Duodenal mucosa (tissue), 2 donors: ENCODE measurements at regions not wholly inside any gene's neighbourhood (a gene's known extent, or its start where the extent isn't known, plus 50 kb on each side); places are given as distances from the start of the nearest gene placed in this dataset.

Source experiments
- H3K27ac ChIP-seq: one replicate; pipeline ENCODE4 v1.7.0; 2013; ENCODE audit warnings: low read depth, low read length
- H3K27me3 ChIP-seq, 2 donors: one replicate each; pipeline ENCODE4 v1.7.0; 2013; ENCODE audit warnings: low read length in 2 of 2, control low read depth in 1 of 2; ENCODE audit not compliant: insufficient read depth in 2 of 2, control insufficient read depth in 1 of 2
- H3K36me3 ChIP-seq, 2 donors: one replicate each; pipeline ENCODE4 v1.7.0; 2013; ENCODE audit warnings: low read length in 2 of 2, control low read depth in 1 of 2; ENCODE audit not compliant: insufficient read depth in 2 of 2, control insufficient read depth in 1 of 2
- H3K4me1 ChIP-seq, 2 donors: one replicate each; pipeline ENCODE4 v1.7.0; 2013; ENCODE audit warnings: low read length in 2 of 2, control low read depth in 1 of 2; ENCODE audit not compliant: insufficient read depth in 2 of 2, control insufficient read depth in 1 of 2
- H3K4me3 ChIP-seq, 2 donors: one replicate each; pipeline ENCODE4 v1.7.0; 2013; ENCODE audit warnings: low read length in 2 of 2, low read depth in 1 of 2
- H3K9ac ChIP-seq, 2 donors: one replicate each; pipeline ENCODE4 v1.7.0; 2013; ENCODE audit warnings: low read length in 2 of 2, low read depth in 1 of 2
- H3K9me3 ChIP-seq, 2 donors: one replicate each; pipeline ENCODE4 v1.7.0; 2013; ENCODE audit warnings: low read length in 2 of 2, control low read depth in 1 of 2; ENCODE audit not compliant: control insufficient read depth in 1 of 2

GRCh38 chr9:13049223-13049622 is 230.3 kb downstream of the MPDZ start:
- Histone ChIP-seq H3K9ac (no peak overlapping the region), H3K27ac (no peak overlapping the region), H3K9me3 (no peaks in the 10 kb centered on the region), H3K4me3 (no peak overlapping the region), H3K4me1 (no peaks in the 10 kb centered on the region), H3K27me3 (no peaks in the 10 kb centered on the region), H3K36me3 (no peaks in the 10 kb centered on the region)

- H3K27me3 ChIP-seq = no peaks in the 10 kb centered on the region
- H3K9me3 ChIP-seq = no peaks in the 10 kb centered on the region
- H3K36me3 ChIP-seq = no peaks in the 10 kb centered on the region
- no peaks in the 10 kb centered on the region for H3K4me1 ChIP-seq
- no peak overlapping the region for H3K27ac ChIP-seq
- no peak overlapping the region for H3K9ac ChIP-seq
- no peak overlapping the region for H3K4me3 ChIP-seq
Observed at GRCh38 chr9:13053504-13053903, 226.0 kb downstream of the MPDZ start.

GRCh38 chr9:13054389-13054788 is 225.1 kb downstream of the MPDZ start:
- H3K4me3 ChIP-seq = no peak overlapping the region
- H3K9ac ChIP-seq = no peak overlapping the region
- no peak overlapping the region for H3K27ac ChIP-seq
- H3K4me1 ChIP-seq = no peaks in the 10 kb centered on the region
- no peaks in the 10 kb centered on the region for H3K9me3 ChIP-seq
- H3K36me3 ChIP-seq = no peaks in the 10 kb centered on the region
- H3K27me3 ChIP-seq = no peaks in the 10 kb centered on the region
